ENCODE measurements at regions not wholly inside any gene's neighbourhood (a gene's known extent, or its start where the extent isn't known, plus 50 kb on each side); places are given as distances from the start of the nearest gene placed in this dataset.
"Not testable (repeated sequence)": the region's sequence is repeated elsewhere in the genome, so short reads cannot be mapped to it uniquely, and the experiment has no call there.

DNA sequence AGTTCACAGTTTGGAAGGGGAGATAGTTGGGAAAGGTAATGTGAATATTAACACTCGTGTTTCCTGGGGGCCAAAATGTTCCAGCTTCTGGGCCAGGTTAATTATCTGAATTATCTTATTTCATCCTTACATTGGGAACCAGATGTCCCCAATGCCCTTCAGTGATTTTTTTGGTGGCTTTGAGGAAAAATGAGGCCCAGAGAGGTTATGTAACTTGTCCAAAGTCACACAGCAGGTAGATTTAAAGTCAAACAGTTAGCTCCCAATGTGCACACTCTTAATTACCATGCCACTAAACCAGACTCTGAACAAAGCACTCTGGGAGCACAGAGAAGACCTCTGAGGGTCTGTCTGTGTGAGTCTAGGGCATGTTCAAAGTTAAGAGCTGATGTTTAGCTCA, 259.9 kb upstream of the PLGLB2 start:
- H3K9me2 ChIP-seq (replicated peaks; ENCODE audit: insufficient read depth, low read length); H3K4me1 ChIP-seq (ENCODE audit: low read length); H3K9me3 ChIP-seq (replicated peaks; ENCODE audit: insufficient read depth, low read length); H3K4me2 ChIP-seq (ENCODE audit: low read depth, low read length); H3F3A ChIP-seq (ENCODE audit: insufficient read depth, low read length); H2AFZ ChIP-seq (ENCODE audit: low read length); DNase-seq; H3K27ac ChIP-seq (ENCODE audit: low read length); H3K36me3 ChIP-seq (replicated peaks; ENCODE audit: insufficient read depth, low read length); H3K27me3 ChIP-seq (replicated peaks; ENCODE audit: insufficient read depth, low read length); H4K20me1 ChIP-seq (ENCODE audit: insufficient read depth, low read length); H3K4me3 ChIP-seq (ENCODE audit: low read length); H3K9ac ChIP-seq (ENCODE audit: low read length): not testable (repeated sequence)
- H3K79me2 ChIP-seq (ENCODE audit: low read length): peaks cover 51% of the 10 kb centered on the region

DNA sequence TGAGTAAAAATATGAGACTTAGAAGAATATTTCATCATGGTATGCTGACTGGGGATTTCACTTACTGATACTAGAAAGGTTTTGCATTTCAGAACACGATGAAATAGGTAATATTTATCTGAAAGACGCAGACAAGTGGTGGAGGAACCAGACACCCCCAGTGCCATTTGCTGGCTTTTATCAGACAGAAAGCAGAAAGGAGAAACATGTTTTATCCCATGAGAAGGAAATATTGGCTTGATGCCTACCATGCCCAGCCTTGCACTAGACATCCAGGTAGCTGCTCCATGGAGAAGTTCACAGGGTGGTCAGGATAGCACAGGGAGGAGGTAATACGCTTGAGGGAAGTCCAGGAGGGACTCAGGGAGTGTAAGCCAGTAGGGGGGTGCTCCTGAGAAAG, 258.9 kb upstream of the PLGLB2 start:
- not testable (repeated sequence) for H3F3A ChIP-seq (ENCODE audit: insufficient read depth, low read length); H3K9me3 ChIP-seq (replicated peaks; ENCODE audit: insufficient read depth, low read length); H3K27me3 ChIP-seq (replicated peaks; ENCODE audit: insufficient read depth, low read length); H3K9me2 ChIP-seq (replicated peaks; ENCODE audit: insufficient read depth, low read length); H3K27ac ChIP-seq (ENCODE audit: low read length); H3K4me1 ChIP-seq (ENCODE audit: low read length); H3K9ac ChIP-seq (ENCODE audit: low read length); H3K4me3 ChIP-seq (ENCODE audit: low read length); H3K36me3 ChIP-seq (replicated peaks; ENCODE audit: insufficient read depth, low read length); DNase-seq; H4K20me1 ChIP-seq (ENCODE audit: insufficient read depth, low read length); H2AFZ ChIP-seq (ENCODE audit: low read length); H3K4me2 ChIP-seq (ENCODE audit: low read depth, low read length)
- H3K79me2 ChIP-seq (ENCODE audit: low read length): peaks cover 54% of the 10 kb centered on the region

DNA sequence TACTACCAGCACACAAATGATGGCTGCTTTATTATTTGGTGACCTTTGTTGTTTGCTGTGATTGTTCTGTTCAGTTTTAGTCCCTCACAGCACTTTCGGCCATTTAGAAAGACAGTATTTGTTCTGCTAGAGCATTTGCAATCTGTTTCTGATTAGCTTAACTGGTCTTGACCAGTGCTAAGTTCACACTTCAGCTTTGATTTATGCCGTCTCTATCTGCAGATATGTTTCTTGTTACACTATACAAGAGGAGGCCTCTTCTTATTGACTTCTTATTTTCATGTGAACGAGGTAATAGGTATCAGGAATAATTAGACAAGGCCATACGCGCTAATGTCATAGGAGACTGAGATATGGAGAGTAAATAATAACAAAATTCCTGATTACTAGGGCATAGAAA, 253.0 kb upstream of the PLGLB2 start:
- not testable (repeated sequence) for H3K9me3 ChIP-seq (replicated peaks; ENCODE audit: insufficient read depth, low read length); H3K4me3 ChIP-seq (ENCODE audit: low read length)
- H3K79me2 ChIP-seq (ENCODE audit: low read length): peaks cover 32% of the 10 kb centered on the region

DNA sequence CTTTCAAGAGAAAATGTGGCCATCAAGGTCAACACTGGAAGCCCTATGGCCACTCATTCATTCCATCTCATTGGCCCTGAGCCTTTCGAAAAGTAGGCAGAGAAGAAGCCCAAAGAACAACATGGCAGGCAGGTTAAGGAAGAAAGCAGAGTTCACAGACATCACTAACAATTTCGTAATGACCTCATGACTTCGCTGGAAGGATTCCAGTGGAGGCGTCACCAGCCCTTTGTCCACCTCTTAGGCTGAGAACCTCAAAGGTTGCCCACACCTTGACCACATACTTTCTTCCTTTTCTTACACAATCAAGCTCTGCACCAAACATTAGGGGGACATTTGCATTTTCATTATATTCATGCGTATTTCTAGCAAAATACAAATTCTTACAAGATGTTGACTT, 252.4 kb upstream of the PLGLB2 start:
- H3K27ac ChIP-seq (ENCODE audit: low read length); H3K4me2 ChIP-seq (ENCODE audit: low read depth, low read length); DNase-seq: not testable (repeated sequence)

More for the DNA sequence above, 253.0 kb upstream of the PLGLB2 start:
- H4K20me1 ChIP-seq (ENCODE audit: insufficient read depth, low read length); H3F3A ChIP-seq (ENCODE audit: insufficient read depth, low read length); H3K9ac ChIP-seq (ENCODE audit: low read length); H3K9me2 ChIP-seq (replicated peaks; ENCODE audit: insufficient read depth, low read length); H2AFZ ChIP-seq (ENCODE audit: low read length); H3K36me3 ChIP-seq (replicated peaks; ENCODE audit: insufficient read depth, low read length); H3K4me1 ChIP-seq (ENCODE audit: low read length); H3K4me2 ChIP-seq (ENCODE audit: low read depth, low read length); DNase-seq; H3K27ac ChIP-seq (ENCODE audit: low read length); H3K27me3 ChIP-seq (replicated peaks; ENCODE audit: insufficient read depth, low read length): not testable (repeated sequence)

DNA sequence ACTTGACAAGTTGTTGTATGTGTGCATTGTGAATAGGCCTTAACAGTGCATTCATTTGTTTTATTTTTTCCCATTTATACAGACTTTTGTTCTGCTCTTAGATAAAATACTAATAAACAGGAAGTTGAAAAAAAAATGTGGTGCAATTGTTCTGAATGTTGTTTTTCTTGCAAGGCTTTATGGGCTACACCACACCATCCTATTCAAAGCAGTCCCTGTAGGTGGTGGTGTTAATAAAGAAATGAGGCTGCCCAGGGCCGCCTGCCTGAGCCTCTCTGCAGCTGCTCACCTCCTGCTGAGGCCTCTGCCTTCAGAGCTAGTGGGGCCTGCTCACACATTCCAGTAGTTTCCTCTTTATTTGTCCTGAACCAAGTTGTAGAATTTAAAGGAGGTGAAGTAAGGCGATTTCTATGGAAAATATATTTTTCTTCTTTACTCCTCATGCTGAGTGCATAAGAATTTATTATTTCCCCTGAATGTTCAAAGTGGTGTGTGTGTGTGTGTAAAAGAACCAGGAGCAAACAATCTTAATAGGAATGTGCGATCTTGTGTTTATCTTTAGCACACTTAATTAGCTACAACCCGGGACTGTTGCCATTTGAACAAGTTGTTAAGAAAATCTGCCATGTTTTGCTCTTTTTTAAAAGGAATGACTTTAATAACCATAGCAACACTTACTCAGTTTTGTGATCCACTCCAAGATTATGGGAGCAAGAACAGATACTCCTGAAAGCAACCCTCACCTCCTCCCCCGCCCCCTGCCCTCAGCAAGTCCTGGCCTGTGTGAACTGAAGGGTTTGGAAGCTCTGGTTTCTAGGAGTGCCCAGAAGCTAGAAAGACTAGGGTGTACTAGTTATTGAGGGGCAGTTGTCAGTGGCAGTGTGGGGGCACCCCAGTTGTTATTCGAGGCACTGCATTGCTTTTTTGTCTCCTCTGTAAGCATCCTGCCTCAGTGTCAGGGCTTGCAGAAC, 251.6 kb upstream of the PLGLB2 start:
- not testable (repeated sequence) for H3K9me2 ChIP-seq (replicated peaks; ENCODE audit: insufficient read depth, low read length); H3K27ac ChIP-seq (ENCODE audit: low read length); H3K4me3 ChIP-seq (ENCODE audit: low read length); H3K36me3 ChIP-seq (replicated peaks; ENCODE audit: insufficient read depth, low read length); H3K27me3 ChIP-seq (replicated peaks; ENCODE audit: insufficient read depth, low read length); H3K9ac ChIP-seq (ENCODE audit: low read length); H3K9me3 ChIP-seq (replicated peaks; ENCODE audit: insufficient read depth, low read length); H4K20me1 ChIP-seq (ENCODE audit: insufficient read depth, low read length); H3K4me1 ChIP-seq (ENCODE audit: low read length); H3F3A ChIP-seq (ENCODE audit: insufficient read depth, low read length); H3K4me2 ChIP-seq (ENCODE audit: low read depth, low read length); H2AFZ ChIP-seq (ENCODE audit: low read length)
- H3K79me2 ChIP-seq (ENCODE audit: low read length): peaks cover 44% of the 10 kb centered on the region
- TF ChIP-seq, protein P1, sequence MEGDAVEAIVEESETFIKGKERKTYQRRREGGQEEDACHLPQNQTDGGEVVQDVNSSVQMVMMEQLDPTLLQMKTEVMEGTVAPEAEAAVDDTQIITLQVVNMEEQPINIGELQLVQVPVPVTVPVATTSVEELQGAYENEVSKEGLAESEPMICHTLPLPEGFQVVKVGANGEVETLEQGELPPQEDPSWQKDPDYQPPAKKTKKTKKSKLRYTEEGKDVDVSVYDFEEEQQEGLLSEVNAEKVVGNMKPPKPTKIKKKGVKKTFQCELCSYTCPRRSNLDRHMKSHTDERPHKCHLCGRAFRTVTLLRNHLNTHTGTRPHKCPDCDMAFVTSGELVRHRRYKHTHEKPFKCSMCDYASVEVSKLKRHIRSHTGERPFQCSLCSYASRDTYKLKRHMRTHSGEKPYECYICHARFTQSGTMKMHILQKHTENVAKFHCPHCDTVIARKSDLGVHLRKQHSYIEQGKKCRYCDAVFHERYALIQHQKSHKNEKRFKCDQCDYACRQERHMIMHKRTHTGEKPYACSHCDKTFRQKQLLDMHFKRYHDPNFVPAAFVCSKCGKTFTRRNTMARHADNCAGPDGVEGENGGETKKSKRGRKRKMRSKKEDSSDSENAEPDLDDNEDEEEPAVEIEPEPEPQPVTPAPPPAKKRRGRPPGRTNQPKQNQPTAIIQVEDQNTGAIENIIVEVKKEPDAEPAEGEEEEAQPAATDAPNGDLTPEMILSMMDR (IDR thresholded peaks at IDR 0.05; ENCODE audit: low read length): 0 out of 2 replicates have a peak, but pooled peaks have one; percentile 8
- peak; percentile 38 for DNase-seq

More for the DNA sequence above, 252.4 kb upstream of the PLGLB2 start:
- not testable (repeated sequence) for H3K9me3 ChIP-seq (replicated peaks; ENCODE audit: insufficient read depth, low read length); H3K27me3 ChIP-seq (replicated peaks; ENCODE audit: insufficient read depth, low read length); H3F3A ChIP-seq (ENCODE audit: insufficient read depth, low read length); H3K36me3 ChIP-seq (replicated peaks; ENCODE audit: insufficient read depth, low read length); H2AFZ ChIP-seq (ENCODE audit: low read length); H3K4me3 ChIP-seq (ENCODE audit: low read length); H3K9me2 ChIP-seq (replicated peaks; ENCODE audit: insufficient read depth, low read length); H3K4me1 ChIP-seq (ENCODE audit: low read length); H3K9ac ChIP-seq (ENCODE audit: low read length); H4K20me1 ChIP-seq (ENCODE audit: insufficient read depth, low read length)
- peaks cover 38% of the 10 kb centered on the region for H3K79me2 ChIP-seq (ENCODE audit: low read length)

DNA sequence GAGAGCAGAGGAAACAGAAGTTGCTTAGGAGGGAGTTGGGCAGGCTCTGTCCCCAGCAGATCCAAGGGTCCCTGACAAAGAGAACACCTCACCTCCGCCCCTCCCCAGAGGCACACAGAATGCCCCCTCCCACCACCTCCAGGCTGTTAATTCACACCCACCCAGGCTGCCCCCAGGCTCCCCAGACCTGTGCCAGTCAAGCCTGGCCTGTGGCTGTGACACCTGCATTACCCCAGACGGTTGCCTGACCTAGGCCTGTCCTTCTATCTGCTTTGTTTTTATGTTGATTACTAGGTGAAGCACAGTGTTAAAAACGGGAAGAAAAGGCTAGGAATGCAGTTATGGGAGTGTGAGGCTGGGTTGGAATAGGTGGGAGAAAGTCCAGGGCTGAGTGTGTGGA, 250.8 kb upstream of the PLGLB2 start:
- not testable (repeated sequence) for H2AFZ ChIP-seq (ENCODE audit: low read length); H3K9me2 ChIP-seq (replicated peaks; ENCODE audit: insufficient read depth, low read length); H3K4me1 ChIP-seq (ENCODE audit: low read length); H3K36me3 ChIP-seq (replicated peaks; ENCODE audit: insufficient read depth, low read length); H3K4me3 ChIP-seq (ENCODE audit: low read length); H3K27me3 ChIP-seq (replicated peaks; ENCODE audit: insufficient read depth, low read length); DNase-seq; H3F3A ChIP-seq (ENCODE audit: insufficient read depth, low read length); H3K9me3 ChIP-seq (replicated peaks; ENCODE audit: insufficient read depth, low read length); H3K9ac ChIP-seq (ENCODE audit: low read length); H3K4me2 ChIP-seq (ENCODE audit: low read depth, low read length); H3K27ac ChIP-seq (ENCODE audit: low read length); H4K20me1 ChIP-seq (ENCODE audit: insufficient read depth, low read length)
- H3K79me2 ChIP-seq (ENCODE audit: low read length): peaks cover 37% of the 10 kb centered on the region

DNA sequence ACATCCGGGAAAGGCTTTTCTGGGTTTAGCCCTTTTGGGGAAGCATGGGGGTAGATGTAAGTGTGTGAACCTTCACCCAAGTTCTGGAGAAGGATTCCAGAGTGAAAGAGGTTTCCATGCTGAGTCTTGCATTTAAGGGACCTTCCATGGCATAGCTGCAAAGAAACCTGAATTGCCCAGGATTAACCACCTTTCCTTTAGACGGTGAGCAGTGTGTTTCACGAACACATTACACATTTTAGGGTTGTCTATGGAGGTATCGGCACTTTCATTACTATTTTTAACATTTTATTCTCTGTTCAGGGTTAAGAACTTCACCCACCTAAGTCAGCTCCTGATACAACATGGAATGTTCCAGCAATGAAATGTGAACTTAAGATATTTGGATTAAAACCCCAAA, 250.2 kb upstream of the PLGLB2 start:
- not testable (repeated sequence) for H3F3A ChIP-seq (ENCODE audit: insufficient read depth, low read length); H2AFZ ChIP-seq (ENCODE audit: low read length); H3K36me3 ChIP-seq (replicated peaks; ENCODE audit: insufficient read depth, low read length); H3K4me1 ChIP-seq (ENCODE audit: low read length); H4K20me1 ChIP-seq (ENCODE audit: insufficient read depth, low read length); H3K9me2 ChIP-seq (replicated peaks; ENCODE audit: insufficient read depth, low read length); H3K4me3 ChIP-seq (ENCODE audit: low read length); H3K27me3 ChIP-seq (replicated peaks; ENCODE audit: insufficient read depth, low read length); H3K9me3 ChIP-seq (replicated peaks; ENCODE audit: insufficient read depth, low read length)
- Histone ChIP-seq H3K27ac (ENCODE audit: low read length) (peak overlapping the region; percentile 53; the same call in 1 of the 2 replicates), H3K9ac (ENCODE audit: low read length) (peak overlapping the region; percentile 21; the same call in 1 of the 2 replicates), H3K79me2 (ENCODE audit: low read length) (peaks cover 36% of the 10 kb centered on the region), H3K4me2 (ENCODE audit: low read depth, low read length) (peak overlapping the region; percentile 45; the same call in 1 of the 2 replicates)
- peak; percentile 18 for DNase-seq

All from MM.1S (cell line).